Heart left ventricle (tissue), 16 donors: ENCODE measurements at regions not wholly inside any gene's neighbourhood (a gene's known extent, or its start where the extent isn't known, plus 50 kb on each side); places are given as distances from the start of the nearest gene placed in this dataset.

ENCODE experiments used
- ATAC-seq, 4 donors: fragments of 200-7000 bp; cut with Tn5 transposase; one replicate each; pipeline ENCODE4 v1.9.1; 2020 to 2022; ENCODE audit warnings: moderate library complexity in 4 of 4, mild to moderate bottlenecking in 3 of 4, moderate number of reproducible peaks in 1 of 4
- DNase-seq, 5 donors: peaks; one replicate each; pipeline ENCODE4 v3.0.0-alpha.2; 2020
- H3K27ac ChIP-seq, 12 donors: fragments of 200-600 bp; sonication (generic) in 4 of 12; one replicate each; pipeline versions ENCODE4 v1.5.0 to v1.8.0; 2016 to 2022; ENCODE audit warnings: mild to moderate bottlenecking in 2 of 12
- H3K27me3 ChIP-seq, 9 donors: fragments of 200-600 bp; sonication (generic) in 2 of 9; one replicate each; pipeline versions ENCODE4 v1.5.1 to v1.8.0; 2016 to 2022; ENCODE audit warnings: mild to moderate bottlenecking in 3 of 9
- H3K36me3 ChIP-seq, 9 donors: fragments of 200-600 bp; sonication (generic) in 2 of 9; one replicate each; pipeline versions ENCODE4 v1.5.0 to v1.8.0; 2018 to 2022; ENCODE audit warnings: mild to moderate bottlenecking in 2 of 9
- H3K4me1 ChIP-seq, 12 donors: fragments of 200-600 bp; sonication (generic) in 4 of 12; one replicate each; pipeline versions ENCODE4 v1.5.0 to v1.8.0; 2016 to 2022; ENCODE audit warnings: mild to moderate bottlenecking in 3 of 12
- H3K4me3 ChIP-seq, 12 donors: fragments of 200-600 bp; sonication (generic) in 4 of 12; one replicate each; pipeline versions ENCODE4 v1.5.0 to v1.8.0; 2017 to 2022; ENCODE audit warnings: mild to moderate bottlenecking in 9 of 12, moderate library complexity in 4 of 12
- H3K9me3 ChIP-seq, 12 donors: fragments of 200-600 bp; sonication (generic) in 4 of 12; one replicate each; pipeline versions ENCODE4 v1.5.0 to v1.8.0; 2016 to 2022; ENCODE audit warnings: mild to moderate bottlenecking in 1 of 12
- POLR2A ChIP-seq, 2 donors: fragments of 450-650 bp; IDR thresholded peaks; one replicate each; pipeline ENCODE4 v1.6.1; 2017; ENCODE audit warnings: antibody characterized with exemption in 2 of 2, mild to moderate bottlenecking in 2 of 2, moderate library complexity in 2 of 2
- WGBS, 4 donors: extraction: QIAGEN DNeasy Blood & Tissue Kit in 2 of 4; methylation state at CpG; one replicate each; pipeline versions ENCODE4 v1.1.5 to v1.1.7; 2013 to 2018; 5-methylcytosine and 5-hydroxymethylcytosine counted together
- intact Hi-C, 10 donors: fragments of 100-400 bp; cut with DNase I; formaldehyde crosslinking; loops; one replicate each; pipeline versions ENCODE4 v1.11.1 to v1.14.2; 2022
- TF ChIP-seq, protein P1 (sequence below), 12 donors: fragments of 200-600 bp; sonication (generic) in 4 of 12; IDR thresholded peaks; one replicate each; pipeline versions ENCODE4 v1.5.0 to v1.8.0; 2018 to 2022; ENCODE audit warnings: antibody characterized with exemption in 12 of 12, mild to moderate bottlenecking in 5 of 12
- donor health status: ischemic (EF 13 %, LVEDD 7.1; RV severe dilation, severe dysfunction).
- donor health status: healthy with polysubstance abuse.
- donor health status: DM: no; HTN: yes; CAD: no.
- donor health status: DM: no; HTN: no; CAD: no.
- donor health status: ischemic (EF 25% LVEDD 6.9; RV normal size, moderate dysfunction).
- donor health status: ischemic (EF 25% LVEDD 5.7; RV mildly dilated, moderate dysfunction).
- donor health status: healthy.
- donor health status: DM: yes; HTN: yes; CAD: no.
- donor health status: ischemic (EF 35%, LVEDD 5.7; RV mildly dilated, moderate dysfunction).
- donor health status: nonischemic (EF 11% LVEDD 7.7; RV severe dilation, severe dysfunction).
- donor health status: DM: yes; HTN: yes; CAD: no.
- donor health status: PGD.
- donor health status: ischemic (EF 29% LVEDD 5.4; RV normal size, mild dysfunction).
- donor health status: nonischemic (EF 23%, LVEDD 6.1; RV moderate dilation, normal function).

DNA sequence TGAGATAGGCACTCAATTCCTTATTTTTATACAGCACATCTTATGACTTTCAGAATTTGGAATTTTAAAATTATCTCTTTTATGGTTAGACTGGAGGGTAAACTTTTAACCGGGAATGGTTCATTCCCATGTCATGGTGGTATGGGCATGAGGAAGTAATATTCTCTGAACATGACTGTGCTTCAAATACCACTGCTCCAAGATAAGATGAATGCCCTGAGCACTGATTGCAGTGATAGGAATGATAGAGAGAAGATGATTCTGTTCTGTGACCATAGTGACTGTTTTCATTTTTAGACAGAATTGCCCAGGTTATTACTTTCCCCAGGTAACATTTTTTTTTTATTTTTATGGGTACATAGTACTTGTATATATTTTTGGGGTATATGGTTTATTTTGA is 187.4 kb downstream of the ATOH1 start:
- no peak for DNase-seq
- ATAC-seq, result no peak
- Histone ChIP-seq H3K27ac (no peak overlapping the region), H3K9me3 (peaks cover 0 to 5% (median 0%) of the 10 kb centered on the region in 12 donors), H3K27me3 (no peaks in the 10 kb centered on the region), H3K4me3 (no peak overlapping the region), H3K36me3 (no peaks in the 10 kb centered on the region), H3K4me1 (no peaks in the 10 kb centered on the region)
- TF ChIP-seq, protein P1, sequence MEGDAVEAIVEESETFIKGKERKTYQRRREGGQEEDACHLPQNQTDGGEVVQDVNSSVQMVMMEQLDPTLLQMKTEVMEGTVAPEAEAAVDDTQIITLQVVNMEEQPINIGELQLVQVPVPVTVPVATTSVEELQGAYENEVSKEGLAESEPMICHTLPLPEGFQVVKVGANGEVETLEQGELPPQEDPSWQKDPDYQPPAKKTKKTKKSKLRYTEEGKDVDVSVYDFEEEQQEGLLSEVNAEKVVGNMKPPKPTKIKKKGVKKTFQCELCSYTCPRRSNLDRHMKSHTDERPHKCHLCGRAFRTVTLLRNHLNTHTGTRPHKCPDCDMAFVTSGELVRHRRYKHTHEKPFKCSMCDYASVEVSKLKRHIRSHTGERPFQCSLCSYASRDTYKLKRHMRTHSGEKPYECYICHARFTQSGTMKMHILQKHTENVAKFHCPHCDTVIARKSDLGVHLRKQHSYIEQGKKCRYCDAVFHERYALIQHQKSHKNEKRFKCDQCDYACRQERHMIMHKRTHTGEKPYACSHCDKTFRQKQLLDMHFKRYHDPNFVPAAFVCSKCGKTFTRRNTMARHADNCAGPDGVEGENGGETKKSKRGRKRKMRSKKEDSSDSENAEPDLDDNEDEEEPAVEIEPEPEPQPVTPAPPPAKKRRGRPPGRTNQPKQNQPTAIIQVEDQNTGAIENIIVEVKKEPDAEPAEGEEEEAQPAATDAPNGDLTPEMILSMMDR (IDR thresholded peaks at IDR 0.05), result no peak
- TF ChIP-seq POLR2A (IDR thresholded peaks at IDR 0.05), result no peak
- intact Hi-C loops, result no loop called here
- 88 to 96% (median 94%) methylated on average over 1 of the region's 1 CpG for WGBS, 4 donors

DNA sequence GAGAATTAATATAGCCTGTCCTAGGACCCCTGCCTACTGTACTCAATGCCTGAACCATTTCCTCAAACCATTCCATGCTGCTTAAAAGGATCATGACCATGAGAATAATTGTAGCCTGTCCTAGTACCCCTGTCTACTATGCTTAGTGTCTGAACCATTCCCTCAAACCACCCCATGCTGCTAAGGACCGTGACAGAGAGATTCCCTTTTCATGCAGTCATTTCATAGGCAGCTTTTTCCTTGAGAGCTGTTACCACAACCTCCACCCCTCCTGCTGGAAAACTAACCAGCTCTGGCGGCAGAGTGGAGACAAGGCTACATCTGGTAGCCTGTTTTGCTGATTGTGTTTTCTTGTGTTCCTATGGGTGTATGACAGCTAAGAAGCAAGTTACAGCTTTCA is 174.9 kb upstream of the SMARCAD1 start:
- WGBS, 4 donors, result 16 to 30% (median 19%) methylated on average over 2 of the region's 2 CpGs
- TF ChIP-seq POLR2A (IDR thresholded peaks at IDR 0.05), result no peak
- TF ChIP-seq, protein P1 (IDR thresholded peaks at IDR 0.05), result no peak

DNA sequence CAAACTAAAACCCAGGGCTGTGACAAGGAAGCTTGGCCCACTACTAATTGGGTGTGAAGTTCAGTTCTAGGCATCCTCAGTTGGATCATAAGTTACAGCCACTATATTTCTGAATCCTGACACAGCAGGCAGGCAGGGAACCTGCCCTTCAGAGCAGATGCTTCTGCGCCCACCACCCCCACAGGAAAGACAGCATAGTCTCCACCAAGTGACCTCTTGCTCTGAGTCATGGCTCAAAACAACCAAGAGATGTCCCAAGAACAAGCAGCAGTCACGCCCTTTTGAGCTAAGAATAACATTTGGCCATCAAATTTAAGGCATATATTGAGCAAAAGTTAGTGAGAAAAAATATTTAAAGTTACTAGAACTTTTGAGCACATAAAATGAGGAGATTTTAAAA is 170.7 kb upstream of the SMARCAD1 start:
- WGBS, 4 donors, result 63 to 67% (median 65%) methylated on average over 2 of the region's 2 CpGs
- DNase-seq (no peak), ATAC-seq (no peak)
- no peak overlapping the region for H3K4me3 ChIP-seq
- TF ChIP-seq POLR2A (IDR thresholded peaks at IDR 0.05), result no peak
- TF ChIP-seq, protein P1 (IDR thresholded peaks at IDR 0.05), result no peak
- H3K36me3 ChIP-seq, result no peaks in the 10 kb centered on the region
- no peaks in the 10 kb centered on the region for H3K9me3 ChIP-seq
- H3K27me3 ChIP-seq, result no peaks in the 10 kb centered on the region
- intact Hi-C loops, result no loop called here
- no peak overlapping the region for H3K27ac ChIP-seq
- H3K4me1 ChIP-seq, result no peaks in the 10 kb centered on the region

More for the DNA sequence above, 174.9 kb upstream of the SMARCAD1 start:
- Histone ChIP-seq H3K4me3 (no peak overlapping the region), H3K4me1 (no peaks in the 10 kb centered on the region), H3K36me3 (no peaks in the 10 kb centered on the region), H3K9me3 (peaks cover 0 to under 1% (median 0%) of the 10 kb centered on the region in 12 donors), H3K27me3 (no peaks in the 10 kb centered on the region), H3K27ac (no peak overlapping the region)
- DNase-seq (no peak), ATAC-seq (no peak)
- intact Hi-C loops, result no loop called here

DNA sequence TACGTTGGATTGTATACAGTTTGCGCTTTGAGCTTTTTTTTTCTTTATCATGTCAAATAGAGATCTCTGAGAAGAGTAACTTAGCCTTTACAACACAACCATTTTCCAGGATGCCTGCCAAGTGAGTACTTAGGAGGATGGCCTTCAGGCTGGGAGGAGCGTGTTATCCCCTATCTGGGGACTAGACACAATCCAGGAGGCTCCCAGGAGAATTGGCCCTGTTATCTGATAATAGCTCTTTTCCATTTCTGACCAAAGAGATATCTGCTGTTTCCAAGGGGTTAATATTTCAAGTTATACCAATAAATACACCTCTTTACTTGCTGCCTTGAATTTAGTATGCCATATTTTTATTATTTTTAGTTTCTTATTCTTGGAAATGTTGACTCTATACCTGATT is 169.5 kb upstream of the SMARCAD1 start:
- DNase-seq (no peak), ATAC-seq (no peak)
- no peaks in the 10 kb centered on the region for H3K36me3 ChIP-seq
- H3K9me3 ChIP-seq, result no peaks in the 10 kb centered on the region
- intact Hi-C loops, result no loop called here
- no peaks in the 10 kb centered on the region for H3K27me3 ChIP-seq
- no peak overlapping the region for H3K4me3 ChIP-seq
- TF ChIP-seq POLR2A (IDR thresholded peaks at IDR 0.05), result no peak
- TF ChIP-seq, protein P1 (IDR thresholded peaks at IDR 0.05), result no peak
- H3K4me1 ChIP-seq, result no peaks in the 10 kb centered on the region
- 49 to 59% (median 57%) methylated on average over 3 of the region's 3 CpGs for WGBS, 4 donors
- H3K27ac ChIP-seq, result no peak overlapping the region
